ENCODE measurements at regions not wholly inside any gene's neighbourhood (a gene's known extent, or its start where the extent isn't known, plus 50 kb on each side); places are given as distances from the start of the nearest gene placed in this dataset.

DNA sequence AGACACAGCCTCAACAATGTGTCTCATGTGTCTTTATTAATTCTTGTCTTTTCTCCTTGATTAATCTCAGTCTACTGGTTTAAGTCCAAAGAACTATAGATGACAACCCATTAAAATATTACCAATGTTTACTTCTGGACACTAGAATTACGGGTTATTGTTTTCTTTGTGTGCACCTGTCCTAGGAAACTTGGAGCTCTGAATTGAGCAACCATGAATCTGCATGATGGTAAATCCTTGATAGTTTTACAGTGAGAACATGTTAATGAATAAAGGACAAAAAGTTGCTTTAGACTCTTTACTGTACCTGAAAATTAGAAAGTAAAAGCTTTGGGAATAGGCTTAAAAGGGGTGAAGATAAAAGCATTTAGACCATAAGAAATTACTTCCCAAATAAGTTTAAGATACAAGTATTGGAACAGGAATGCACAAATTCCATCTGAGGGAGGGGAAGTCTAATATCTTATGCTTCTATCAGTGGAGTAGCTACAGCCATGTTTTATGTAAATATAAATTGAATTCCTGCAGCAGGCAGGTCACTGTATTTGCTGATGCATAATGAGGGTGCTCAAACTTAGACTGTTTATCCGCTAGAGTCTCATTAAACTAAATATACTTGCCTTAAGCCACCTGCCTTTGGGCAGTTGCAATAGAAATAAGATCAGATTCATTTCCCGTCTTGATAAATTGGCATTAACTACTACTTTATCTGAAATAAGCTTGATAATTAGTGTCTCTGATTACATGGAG lies 603.7 kb upstream of the GCFC2 start:
- no peak for DNase-seq

DNA sequence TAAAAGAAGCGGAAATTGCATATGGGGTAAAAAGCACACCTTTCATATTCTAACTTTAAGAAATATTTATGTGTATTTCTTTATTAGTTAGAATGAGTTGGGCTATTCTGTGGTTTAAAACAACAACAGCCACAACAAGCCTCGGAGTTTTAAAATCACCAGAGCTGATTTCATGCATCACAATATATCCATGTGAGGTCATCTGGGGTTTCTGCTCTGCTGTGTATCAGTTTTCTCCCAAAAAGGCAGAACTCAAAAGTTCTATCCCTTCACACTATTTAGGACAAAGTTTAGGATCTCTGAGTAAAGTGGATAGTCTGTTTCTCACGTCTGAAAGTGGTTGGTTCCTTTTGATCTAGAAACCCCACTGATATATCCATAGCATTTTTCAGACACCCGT lies 601.5 kb upstream of the GCFC2 start:
- DNase-seq, result no peak

DNA sequence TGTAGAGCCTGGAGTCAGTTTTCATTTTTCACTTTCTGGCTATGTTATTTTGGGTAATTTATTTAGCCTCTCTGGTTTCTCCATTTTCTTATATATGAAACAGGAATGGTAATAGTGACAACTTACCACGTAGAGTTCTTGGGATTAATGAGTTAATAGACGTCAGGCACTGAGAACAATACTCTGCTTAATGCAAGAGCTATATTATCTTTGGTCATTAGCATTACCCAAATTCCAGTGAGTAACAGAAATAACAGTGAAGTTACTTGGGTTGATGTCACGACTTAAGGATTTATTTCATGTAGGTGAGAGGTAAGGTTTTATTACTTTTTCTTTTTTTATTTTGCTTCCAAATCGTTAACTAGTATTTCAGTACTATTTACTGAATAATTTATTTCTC lies 601.0 kb upstream of the GCFC2 start:
- DNase-seq, result no peak

DNA sequence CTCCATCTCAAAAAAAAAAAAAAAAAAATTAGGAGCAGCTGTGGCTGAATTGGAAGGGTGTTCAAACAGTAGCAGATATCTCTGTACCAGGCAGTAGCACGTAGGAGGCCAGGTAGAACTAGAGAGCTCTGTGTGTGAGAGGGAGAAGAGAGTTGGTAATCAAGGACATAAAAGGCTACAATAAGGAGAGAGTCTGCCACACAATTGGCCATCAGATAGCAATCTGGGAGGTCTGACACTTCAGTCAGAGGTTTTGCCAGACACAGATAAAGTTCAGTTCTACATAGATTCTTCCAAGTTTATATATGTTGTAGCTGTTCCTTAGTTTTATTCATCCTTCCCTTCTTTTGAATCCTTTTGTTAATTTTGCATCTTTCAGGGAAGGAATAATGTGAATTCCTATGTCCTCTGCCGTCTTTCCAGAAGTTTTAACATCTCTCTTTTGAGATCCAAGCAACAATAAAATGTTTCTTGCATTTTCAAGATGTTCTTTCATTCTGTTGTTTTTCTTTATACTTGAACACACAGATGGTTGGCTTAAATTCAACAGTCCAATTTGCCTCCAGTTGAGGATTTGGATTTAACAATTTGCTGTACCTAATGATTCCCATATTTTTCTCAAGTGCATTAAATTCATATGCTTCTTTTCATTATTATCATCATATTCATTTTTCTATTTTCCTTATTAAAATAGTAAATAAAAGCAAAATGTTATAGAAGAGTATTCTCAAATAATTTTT lies 600.3 kb upstream of the GCFC2 start:
- DNase-seq, result no peak

DNA sequence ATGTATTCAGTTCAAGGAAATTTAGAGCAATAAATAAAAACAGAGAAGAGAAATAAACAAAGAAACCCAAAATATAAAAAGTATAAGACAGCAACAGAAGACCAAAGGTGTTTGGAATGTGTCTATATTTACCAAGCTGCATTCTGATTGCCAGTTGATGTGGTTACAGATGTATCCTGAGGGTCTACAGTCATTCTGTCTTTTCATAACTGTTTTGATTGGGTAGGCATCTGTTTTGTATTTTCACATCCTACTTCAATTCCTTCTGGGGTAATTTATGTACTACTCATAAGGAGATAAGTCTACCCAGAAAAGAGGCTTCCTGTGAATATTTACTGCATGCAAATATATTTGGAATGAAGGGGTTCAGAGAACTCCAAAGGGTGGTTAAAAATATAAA lies 596.8 kb upstream of the GCFC2 start:
- no peak for DNase-seq

DNA sequence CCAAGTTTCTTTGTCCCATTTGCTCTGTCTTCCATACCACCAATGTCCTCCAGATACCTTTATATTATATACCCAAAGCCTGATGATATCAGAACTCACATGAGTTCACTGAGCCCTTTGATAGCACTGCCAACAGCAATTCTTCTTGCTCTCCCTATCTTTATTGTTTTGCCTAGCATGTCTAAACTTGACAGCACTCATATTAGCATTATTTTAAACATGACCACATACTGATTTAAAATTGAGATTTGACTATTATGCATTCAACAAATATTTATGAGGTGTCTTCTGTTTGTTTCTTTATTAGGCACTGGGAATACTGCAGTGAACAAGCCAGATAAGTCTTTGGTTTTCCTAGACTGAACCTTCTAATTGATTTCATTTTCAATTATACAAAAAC lies 587.3 kb upstream of the GCFC2 start:
- no peak for DNase-seq

DNA sequence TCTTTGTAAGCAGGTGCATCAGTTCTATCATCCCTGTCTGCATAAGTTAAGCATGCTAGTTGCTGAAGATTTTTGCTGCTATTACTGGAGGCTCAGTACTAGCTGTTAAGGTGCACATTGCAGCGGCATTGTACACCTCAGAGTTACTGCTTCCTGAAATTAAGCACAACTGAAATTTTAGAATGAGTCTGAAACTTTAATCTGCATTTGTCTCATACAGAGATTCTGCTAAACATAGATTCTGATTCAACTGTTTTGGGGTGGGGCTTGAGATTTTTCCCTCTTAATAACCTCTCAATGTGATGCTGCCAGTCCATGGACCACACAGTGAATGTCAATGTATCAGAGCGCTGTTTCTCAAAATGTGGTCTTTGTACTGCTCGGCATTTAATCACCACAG lies 585.7 kb upstream of the GCFC2 start:
- no peak for DNase-seq

DNA sequence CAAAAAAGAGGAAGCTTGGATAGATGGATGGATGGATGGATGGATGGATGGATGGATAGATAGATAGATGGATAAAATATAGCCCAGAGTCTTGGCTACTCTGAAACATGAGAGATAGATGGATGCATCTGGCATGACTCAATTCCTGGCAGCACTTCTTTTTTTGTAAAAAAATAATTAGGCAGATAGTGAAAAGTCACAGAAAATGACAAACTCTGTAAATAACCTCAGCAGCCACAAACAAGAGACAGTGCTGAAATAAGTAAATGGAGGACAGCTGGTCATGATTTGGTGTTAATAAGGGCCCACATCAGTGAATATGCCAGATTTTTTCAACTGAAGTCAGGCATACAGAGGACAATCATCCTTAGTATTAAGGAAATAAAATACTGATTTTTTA lies 585.0 kb upstream of the GCFC2 start:
- no peak for DNase-seq

DNA sequence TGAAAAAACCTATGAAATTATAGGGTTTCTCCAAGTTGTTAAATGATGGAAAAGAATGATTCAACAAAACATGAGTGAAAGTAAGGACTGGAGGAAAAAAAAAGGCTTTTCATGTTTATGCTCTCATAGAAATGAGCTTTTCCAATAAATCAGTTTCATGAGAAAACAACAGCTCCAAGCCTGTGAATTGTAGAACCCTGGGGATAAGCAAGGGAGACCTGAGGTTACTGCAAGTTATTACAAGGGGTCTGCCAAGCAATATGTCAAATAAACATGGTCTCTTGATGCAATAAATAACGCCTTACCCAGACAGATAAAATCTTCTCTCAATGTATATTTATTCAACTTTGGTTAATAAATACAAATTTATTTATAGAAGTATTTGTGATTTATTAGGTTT lies 577.9 kb upstream of the GCFC2 start:
- no peak for DNase-seq

DNA sequence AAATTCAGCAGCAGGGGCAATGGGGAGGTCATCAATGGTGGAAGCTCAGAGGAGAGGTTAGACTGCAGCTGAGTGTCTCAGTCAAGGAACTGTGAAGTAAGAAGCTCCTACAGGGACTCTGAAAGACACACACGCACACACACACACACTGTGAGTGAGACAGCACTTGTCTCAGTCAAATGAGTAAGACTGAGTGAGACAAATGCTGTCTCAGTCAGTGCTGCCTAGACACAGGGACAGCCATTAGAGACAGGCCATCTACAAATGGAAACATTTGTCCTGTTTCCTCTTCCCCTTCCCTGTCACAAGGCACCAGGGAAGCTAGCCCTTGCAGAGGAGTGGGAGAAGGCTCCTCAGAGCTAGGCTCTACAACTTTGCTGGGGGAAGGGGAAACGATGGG lies 577.4 kb upstream of the GCFC2 start:
- no peak for DNase-seq

DNA sequence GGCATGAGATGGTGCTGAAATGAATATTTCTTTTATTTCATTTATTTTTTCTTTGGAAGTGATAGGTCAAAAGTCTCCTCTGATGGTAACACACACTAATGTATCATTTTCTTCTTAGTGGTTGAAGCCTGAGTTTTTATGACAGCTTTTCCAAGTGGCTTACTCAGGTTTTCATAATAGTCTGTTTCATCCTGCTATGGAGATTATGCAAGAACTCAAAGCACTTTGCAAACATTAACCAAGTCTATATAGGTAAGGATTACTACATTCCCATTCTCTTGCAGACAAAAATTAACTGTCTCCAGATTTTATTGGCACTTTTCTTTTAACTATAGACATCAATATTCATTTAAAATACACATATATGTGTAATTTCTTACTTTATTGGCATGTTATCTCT lies 572.6 kb upstream of the GCFC2 start:
- DNase-seq, result no peak

DNA sequence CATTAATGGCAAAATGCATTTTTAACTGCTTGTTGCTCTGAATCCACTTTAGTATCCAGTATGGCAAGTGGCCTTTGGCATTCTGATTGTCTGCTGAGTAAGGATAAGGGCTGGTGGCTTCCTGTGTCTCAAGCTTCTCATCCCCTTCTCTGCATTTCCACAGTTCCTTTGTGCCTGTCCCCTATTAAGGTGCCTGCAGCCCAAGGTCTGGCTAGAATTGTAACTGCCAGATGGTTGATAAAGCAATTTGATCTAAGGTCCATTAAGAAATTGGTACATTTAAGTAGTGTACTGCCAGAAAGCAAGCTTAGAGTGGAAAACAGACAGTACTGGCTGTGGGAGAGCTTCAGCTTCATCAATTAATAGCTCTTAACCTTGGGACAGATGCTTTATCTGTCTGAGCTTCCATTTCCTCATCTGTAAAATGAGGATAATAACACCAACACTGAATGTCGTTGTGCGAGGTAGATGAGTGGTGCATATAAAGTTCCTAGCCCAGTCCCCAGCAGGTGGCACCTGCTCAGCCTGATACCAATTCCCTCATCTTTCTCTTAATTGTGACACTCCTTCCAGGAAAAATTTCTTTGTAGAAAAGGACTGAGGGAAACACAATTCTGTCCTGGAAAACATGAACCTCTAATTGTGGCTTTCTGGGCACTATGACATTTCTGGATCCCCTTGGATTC lies 570.6 kb upstream of the GCFC2 start:
- no peak for DNase-seq

DNA sequence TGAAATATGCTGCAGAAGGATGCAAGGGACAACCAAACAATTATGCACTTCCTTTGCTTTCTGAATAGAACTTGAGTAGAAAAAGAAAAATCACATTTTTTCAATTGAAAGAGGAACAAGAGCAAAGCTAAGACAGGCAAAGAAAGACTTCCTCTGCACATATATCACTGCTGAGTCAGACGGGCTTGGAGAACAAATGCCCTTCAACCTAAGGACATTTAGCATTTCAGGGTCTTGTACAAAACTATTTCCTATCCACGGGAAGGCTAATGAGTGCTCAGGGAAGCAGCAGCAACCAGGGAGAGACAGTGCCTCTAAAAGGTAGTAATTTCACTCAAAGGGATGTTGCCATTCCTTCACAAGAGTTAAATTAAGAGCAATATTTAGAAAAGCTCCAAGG lies 570.0 kb upstream of the GCFC2 start:
- DNase-seq, result no peak

DNA sequence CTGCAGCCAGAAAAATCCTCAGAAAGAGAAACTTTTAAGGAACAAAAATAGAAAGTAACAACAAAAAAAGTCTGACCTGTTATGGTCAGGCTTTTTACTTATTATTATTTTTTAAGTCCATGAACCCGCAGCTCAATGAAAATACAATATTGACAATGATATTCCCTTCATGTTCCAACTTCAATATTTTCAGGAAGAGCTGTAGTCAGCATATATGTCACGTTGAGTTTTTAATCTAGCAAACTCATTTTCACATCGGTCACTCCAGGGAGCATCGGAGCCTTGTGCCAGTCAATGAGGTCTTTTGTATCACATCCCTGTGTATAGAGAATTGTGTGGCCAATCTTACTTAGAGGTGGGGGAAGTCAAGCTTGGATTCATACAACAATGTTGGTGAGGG lies 568.4 kb upstream of the GCFC2 start:
- DNase-seq, result no peak

DNA sequence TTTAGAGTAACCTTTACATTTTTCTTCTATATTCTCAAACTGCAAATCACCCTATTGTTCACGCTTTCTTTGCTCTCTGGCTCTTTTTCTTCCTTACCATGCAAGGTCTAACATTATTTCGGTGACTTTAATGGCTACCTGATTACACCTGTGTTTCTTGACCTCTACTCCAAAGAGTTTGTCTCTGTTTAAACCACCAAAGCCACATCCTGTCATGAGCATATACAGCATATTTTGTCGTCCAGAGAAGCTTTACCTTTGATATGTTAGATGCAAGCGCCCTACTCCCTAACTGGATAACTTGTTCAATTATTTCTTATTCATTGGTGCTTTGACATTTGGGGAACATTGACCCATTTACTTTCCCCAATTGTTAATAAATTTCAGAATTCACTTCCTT lies 565.1 kb upstream of the GCFC2 start:
- no peak for DNase-seq

DNA sequence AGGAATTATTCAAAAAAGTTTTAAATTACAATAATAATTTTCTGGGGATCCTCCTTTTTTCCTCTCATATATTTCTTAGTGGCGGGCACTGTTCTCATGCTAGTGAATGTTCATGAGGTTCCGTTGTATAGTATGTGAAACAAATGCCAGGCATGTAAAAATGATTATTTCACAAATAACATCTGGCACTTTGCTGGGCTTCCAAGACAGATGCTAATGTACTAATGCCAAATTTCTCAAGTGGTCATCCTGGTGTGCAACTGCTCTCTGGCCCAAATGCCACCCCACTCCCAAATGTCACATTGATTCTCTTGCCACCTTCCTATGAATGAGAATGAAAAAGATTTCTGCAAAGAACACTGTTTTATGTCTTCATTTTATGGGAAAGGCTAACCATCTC lies 564.0 kb upstream of the GCFC2 start:
- DNase-seq, result no peak

DNA sequence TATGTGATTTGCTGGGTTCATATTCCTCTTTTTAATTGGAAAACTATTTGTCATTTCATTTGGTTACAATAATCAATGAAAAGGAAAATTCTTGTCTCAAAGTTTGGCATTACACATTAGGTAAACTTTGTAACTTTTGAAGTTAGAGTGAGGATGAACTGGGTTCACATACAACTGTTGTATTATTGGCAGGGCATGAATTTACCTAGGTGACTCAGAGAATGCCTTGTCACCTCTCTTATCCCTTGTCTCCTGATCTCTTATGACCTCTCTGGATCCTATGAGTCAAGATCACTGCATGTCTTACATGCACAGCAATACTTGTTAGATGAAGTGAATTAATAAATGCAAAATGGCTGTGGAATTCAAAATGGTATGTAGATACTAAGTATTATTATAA lies 563.4 kb upstream of the GCFC2 start:
- no peak for DNase-seq

DNA sequence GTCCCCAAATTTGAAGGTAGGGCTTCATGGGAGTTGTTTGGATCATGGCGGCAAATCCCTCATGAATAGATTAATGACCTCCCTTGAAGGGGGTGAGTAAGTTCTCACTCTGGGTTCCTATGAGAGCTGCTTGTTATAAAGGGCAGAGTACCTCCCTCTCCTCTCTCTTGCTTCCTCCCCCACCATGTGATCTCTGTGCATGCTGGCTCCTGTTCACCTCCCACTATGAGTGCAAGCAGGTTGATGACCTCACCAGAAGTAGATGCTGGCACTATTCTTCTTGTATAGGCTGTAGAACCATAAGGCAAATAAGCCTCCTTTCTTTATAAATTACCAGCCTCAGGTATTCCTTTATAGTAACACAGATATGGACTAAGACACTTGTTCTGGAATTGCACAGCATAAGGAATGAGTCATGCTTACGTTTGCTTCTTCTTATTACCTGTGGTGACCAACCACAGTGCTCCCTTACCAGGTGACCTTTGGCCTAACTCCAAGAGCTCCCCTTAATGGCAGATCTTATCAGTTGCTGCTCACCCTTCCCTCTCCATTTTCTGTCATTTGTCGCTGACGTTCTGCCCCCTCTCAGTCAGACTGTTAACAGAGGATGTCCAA lies 559.5 kb upstream of the GCFC2 start:
- DNase-seq, result no peak

DNA sequence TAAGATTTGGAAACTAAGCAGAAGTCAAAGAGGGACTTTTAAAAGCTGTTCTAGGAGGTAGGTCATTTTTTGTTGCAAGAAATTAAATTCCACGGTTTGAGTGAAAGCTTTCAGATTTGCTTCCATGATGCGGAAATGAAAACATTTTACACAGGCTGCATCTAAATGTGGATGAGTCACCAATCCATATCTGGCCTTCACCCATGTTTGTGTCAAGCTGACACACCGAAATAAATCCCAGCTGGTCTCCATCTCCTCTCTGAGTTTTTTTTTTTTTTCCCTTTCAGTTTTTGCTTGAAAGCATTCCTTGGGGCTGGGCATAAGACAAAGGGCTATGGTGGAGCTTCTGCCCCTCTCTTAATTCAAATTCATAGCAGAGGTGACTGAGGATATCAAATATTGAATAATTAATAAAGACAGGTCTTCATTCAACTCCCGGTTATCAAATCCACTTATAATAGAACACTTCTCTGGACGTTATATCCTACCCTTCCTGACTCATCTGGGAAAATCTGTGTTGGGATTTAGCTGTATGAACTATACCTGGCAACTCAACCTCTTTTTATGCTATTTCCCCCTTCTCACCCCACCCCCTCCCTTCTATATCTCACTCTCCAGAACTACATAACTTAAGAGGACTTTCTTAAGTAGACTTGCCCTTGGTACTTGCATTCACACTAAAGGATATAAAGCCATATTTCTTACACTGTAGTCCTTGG lies 558.3 kb upstream of the GCFC2 start:
- peak in 1 of 2 donors; percentile 2 for DNase-seq

DNA sequence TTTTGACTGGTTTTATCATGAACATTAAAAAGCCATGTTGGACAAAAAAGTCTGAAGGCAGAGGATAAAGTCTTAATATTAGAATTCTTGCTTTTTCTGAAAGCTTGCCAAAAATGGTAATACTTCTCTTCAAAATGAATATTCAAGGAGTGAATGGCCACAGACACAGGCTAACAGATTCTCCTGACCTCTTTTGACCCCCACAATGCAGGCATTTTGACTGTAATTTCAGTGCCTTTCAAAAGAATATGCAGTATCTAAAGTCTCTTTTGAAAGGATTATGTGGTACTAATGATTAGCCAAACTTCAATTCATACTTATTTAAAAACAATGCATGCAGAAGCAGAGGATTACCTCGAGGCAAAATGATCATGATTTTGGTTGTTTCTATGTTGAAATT lies 557.8 kb upstream of the GCFC2 start:
- DNase-seq, result no peak

DNA sequence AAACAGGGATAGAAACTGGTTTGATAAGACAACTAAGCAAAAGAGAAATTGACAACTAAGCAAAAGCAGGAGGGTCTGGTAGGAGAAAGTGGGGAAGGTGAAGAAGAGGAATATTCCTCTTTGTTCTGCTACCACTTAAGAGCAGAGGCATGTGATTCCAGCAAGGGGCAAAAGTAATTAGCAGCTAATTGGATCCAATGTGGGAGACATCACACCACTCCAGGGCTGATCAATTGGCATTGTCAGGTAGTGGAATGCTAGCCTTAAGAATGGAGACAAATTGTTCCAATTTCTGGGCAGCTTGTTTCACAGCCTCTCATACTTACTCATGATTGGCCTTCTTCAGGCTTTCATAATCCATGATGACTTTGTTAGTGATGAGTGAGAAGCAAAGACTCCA lies 547.1 kb upstream of the GCFC2 start:
- no peak for DNase-seq

DNA sequence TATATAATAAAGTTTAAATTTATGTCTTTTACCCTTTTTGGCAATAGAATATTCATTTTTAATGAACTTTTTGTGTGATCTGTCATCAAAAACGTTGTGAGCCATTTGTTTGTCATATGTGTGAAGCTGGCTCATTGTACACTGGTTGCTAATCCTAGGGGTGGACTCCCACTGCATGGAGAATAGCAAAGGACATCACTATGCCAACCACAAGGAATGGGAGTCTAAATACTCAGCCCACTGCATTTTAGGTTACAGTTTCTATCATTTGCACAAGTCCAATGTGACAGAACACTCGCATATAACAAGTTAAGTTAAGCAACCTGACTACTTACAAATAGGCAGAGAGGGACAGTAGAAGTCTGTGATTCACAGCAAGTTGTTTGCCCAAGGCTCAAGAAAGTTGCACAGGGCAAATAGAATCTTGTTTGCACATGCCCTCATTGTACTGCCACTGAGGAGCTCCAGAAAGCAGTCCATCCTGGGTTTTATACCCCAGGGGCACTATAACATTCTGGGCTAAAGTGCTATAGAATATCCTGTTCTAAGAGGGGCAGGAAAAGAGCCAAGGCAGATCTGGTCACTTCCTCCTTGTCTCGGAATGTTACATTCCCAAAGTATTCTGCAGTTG lies 545.9 kb upstream of the GCFC2 start:
- no peak for DNase-seq

DNA sequence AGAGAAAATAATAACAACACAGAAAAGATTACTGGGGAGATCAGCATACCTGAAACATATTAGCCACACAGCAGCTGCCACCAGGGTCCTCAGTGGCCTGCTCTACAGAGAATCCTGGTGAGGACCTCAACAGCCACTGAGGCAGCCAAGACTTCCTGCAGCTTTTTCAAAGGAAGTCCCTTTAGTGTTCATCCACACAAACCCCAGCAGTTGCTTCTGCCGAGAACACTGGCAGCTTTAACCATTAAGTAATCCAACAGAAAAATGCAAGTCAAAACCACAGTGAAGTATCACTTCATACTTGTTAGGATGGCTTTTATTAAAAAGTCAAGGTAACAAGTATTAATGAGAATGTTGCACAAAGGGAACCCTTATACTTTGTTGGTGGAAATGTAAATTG lies 542.0 kb upstream of the GCFC2 start:
- no peak for DNase-seq
